SHP77 treated with DMSO at 0.1 percent for 48 hours (cell line): ENCODE measurements at regions not wholly inside any gene's neighbourhood (a gene's known extent, or its start where the extent isn't known, plus 50 kb on each side); places are given as distances from the start of the nearest gene placed in this dataset.
"Not testable (repeated sequence)": the region's sequence is repeated elsewhere in the genome, so short reads cannot be mapped to it uniquely, and the experiment has no call there.

Experiments
- DNase-seq: peaks from one replicate; lab custom pipeline; 2025; lab: John Stamatoyannopoulos, UW

DNA sequence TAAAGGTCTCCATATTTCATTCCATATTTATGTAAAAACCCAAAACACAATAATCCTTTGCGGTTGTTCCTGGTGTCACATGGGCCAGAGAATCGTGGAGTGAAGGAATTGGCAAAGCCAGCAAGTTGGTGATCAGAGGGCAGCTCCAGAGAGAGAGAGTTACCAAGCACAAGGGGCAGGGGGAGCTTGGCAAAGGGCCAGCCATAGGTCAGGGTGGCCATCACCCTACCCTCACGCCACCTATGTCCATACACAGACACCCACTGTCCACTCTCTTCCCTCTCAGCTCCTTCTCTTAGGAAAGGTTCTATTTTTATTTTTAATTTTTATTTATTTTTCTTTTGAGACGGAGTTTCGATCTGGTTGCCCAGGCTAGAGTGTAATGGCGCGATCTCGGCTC is 163.2 kb upstream of the JARID2 start:
- no peak for DNase-seq

- no peak for DNase-seq
These were observed 159.3 kb upstream of the JARID2 start for GRCh38 chr6:15086348-15087158.

GRCh38 chr6:15087186-15087589 is 158.7 kb upstream of the JARID2 start:
- DNase-seq: no peak

DNA sequence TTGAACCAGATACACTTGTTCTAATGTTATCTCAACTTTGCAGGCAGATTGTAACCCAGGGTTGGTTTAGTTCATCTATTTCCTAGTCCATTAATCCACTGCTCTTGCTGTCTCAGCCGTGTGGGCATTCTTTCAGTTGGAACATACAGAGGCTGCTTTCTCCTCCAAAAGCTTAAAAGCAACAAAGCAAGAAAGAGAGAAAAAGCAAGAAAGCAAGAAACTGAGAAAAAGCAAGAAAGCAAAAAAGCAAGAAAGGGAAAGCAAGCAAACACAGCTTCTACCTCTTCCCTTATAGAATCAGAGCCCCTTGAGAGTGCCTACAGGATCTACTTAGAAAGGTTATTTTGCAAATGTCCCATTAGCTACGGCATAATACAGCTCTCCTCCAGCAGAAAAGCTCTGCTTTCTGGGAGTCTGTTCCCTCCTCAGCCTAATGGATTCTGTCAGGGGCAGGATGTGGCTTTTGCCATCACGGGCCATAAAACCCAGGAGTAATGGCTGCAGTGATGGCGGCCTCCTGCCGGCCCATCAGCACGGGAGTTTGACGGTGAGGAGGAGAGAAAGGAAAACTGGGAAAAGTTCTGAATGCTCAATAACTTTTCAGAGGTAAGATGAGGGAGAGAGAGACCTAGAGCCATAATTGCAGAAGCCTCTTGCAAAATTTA is 156.8 kb upstream of the JARID2 start:
- DNase-seq: no peak

DNA sequence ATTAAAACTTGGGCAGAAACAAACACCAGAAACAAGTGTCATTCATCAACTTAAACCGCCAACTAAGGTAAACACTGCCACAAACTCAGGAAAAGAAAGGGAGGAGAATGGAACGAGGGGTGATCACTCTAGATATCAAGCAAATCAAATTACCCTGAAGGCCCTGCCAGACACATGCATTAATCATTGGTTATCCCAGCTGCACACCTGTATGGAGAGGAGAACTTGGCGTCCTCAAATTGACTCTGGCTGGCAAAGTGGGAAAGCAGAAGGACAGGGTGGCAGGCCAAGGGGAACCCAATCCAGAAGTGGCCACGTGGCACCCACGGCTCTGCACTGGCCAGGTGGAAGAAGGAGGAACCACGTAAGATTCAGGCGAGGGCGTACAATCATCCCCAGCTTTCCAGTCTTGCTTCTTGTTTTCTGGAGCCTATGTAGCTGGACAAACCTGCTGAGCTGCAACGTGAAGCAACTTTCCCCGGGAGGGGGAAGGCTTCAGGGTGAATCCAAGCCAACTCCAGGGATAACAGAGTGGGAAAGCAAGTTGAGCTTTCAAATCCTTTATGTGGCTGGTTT is 156.2 kb upstream of the JARID2 start:
- DNase-seq: no peak

DNA sequence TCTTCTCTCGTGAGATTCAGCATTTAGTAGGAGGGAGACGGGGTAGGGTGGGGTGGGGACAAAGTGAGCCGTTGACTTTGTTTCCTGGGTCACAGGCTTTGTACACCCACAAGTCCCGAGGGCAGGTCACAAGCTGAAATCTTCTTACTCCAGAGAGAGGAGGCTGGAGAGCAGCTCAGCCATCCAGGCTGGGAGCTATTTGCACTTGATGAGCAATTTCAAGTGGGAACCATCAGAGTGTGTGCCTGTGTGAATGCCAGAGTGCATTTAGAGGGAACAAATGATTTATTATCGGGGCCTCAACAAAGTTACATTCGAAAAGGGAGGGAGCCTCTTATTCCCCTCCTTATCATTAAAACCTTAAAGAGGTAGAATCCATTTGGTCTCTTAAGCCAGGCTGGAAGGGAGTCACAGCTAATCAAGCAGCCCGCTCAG is 155.7 kb upstream of the JARID2 start:
- DNase-seq: no peak

DNA sequence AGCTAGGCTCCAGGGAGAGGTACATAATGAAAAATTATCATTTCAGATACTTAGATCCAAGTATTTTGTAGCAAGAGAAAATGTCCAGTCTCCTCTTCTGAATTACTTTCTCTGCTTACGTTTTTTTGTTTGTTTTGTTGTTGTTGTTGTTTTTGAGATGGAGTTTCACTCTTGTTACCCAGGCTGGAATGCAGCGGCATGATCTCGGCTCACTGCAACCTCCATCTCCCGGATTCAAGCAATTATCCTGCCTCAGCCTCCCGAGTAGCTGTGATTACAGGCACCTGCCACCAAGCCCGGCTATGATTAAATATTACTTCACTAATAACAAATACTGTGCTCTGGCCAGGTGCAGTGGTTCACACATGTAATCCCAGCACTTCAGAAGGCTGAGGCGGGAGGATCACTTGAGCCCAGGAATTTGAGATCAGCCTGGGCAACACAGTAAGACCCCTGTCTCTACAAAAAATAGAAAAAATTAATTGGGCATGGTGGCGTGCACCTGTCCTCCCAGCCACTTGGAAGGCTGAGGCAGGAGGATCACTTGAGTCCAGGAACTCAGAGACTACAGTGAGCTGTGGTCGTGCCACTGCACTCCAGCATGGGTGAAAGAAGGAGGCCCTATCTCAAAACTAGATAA is 155.0 kb upstream of the JARID2 start:
- no peak for DNase-seq

- DNase-seq: no peak
These were observed 148.7 kb upstream of the JARID2 start for GRCh38 chr6:15096894-15097837.

DNA sequence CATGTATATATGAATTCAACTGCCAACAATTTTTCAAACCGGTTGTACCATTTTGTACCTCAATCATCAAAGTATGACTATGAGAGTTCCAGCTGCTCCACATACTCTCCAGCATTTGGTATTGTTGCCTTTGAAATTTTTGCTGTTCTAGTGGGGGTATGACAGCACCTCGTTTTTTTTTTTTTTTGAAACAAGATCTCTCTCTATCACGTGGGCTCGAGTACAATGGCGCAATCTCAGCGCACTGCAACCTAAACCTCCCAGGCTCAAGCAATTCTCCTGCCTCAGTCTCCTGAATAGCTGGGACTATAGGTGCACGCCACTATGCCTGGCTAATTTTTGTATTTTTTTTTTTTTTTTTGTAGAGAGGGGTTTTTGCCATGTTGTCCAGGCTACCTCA is 144.7 kb upstream of the JARID2 start:
- no peak for DNase-seq

DNA sequence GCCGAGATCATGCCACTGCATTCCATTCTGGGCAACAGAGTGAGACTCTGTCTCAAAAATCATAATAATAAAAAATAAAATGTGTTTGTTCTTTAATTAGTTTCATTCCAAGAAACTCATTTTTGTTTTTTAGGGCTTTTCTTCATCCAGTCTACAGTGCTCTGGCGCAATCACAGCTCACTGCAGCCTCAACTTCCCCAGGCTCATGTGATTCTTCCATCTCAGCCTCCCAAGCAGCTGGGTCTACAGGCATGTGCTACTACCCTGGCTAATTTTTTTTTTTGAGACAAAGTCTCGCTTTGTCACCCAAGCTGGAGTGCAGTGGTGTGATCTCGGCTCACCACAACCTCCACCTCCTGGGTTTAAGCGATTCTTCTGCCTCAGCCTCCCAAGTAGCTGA is 143.6 kb upstream of the JARID2 start:
- DNase-seq: no peak

DNA sequence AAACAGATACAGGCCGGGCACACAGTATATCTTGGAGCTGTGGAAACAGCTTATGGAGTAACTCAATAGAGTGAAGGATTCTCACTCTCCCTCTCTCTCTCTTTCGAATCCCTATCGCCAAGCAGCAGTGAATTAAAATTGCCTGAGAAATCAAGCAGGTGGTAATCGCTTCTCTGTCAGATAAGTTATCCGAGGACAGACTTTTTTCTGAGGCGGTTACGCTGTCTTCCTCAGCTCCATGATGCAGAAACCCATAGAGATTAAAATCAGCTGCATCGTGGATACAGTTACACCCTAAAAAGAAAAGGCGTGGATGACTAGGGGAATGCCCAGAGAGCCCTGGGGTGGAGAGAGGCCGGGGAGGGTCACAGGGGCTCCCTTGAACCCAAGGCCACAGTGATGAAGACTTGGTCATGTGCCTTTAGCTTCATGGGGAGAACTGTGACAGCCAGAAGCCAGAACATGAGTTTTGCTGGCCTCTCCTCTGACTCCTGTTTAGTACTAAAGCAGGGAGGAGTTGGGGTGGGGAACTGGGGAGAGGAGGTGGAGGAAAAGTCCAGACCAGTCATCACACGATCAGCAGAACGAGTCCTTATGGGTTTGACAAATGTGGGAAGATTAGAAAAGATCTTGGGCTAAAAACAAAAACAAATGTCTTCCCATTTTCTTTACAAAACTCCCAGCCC is 138.8 kb upstream of the JARID2 start:
- no peak for DNase-seq

GRCh38 chr6:15107644-15108382 is 138.1 kb upstream of the JARID2 start:
- no peak for DNase-seq

DNA sequence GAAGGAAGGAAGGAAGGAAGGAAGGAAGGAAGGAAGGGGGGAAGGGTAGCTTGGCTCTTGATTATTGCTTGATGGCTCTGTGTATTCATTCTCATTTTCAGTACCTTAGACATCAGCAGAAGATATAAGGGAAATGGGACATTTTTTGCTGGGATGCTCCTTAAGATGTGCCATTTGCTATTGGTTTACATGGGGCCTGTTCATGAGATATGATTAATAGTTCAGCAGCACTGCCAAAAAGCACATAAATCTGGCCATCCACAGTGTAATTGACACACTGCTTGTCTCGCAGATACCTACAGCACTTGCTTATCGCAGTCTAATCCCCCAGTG is 137.5 kb upstream of the JARID2 start:
- DNase-seq: no peak

DNA sequence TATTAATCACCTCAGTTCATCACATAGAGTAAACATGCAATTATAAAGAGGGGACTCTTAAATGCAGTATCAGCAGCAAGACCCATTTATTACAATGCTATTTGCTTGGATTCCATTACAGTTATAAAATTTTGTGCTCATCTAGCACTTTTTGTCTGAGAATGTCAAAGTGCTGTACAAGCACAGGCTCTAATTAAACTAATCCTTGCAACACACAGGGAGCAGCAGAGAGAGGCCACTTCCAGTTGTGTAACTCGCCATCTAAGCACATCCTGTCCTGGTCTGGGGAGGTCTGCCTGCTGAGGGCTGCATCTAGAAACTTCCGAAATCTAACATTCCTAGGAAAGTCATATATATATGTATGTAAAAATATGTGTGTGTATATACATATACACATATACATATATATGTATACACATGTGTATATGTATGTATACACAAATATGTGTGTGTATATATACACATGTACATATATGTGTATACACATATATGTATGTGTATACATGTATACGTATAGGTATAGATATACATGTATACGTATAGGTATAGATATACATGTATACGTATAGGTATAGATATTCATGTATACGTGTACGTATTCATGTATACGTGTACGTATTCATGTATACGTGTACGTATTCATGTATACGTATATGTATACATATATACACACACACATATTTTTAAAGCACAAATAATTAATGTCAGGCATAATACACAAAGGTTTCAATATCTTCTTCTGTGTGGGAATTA is 136.4 kb upstream of the JARID2 start:
- DNase-seq: no peak

GRCh38 chr6:15110726-15111354 is 135.0 kb upstream of the JARID2 start:
- DNase-seq: no peak

DNA sequence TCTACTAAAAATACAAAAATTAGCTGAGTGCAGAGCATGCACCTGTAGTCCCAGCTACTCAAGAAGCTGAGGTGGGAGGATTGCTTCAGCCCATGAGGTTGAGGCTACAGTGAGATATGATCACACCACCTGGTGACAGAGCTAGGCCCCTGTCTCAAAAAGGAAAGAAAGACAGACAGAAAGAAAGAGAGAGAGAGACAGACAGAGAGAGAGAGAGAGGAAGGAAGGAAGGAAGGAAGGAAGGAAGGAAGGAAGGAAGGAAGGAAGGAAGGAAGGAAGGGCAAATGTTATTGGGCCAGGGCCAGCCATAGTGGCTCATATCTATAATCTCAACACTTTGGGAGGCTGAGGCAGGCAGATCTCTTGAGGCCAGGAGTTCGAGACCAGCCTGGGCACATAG is 134.3 kb upstream of the JARID2 start:
- not testable (repeated sequence) for DNase-seq

GRCh38 chr6:15113587-15113986 is 132.3 kb upstream of the JARID2 start:
- DNase-seq: no peak

GRCh38 chr6:15114061-15114460 is 131.8 kb upstream of the JARID2 start:
- DNase-seq: no peak

DNA sequence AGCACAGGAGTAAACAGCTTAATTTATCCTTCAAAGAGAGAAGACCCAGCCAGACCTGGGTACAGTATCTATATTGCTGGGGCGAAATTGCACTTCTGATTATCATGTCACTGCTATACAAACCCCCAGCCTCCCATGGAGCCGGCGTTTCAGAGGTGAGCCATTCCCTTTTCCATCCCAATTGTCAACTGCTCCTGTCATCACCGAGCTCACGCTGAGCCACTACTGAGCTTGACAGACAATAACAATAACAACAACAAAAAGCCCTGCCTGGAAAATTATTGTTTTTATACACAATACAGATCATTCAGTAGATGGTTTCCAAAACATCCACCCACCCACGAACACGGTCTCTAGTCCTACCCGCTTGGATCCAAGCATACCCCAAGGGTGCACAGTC is 129.0 kb upstream of the JARID2 start:
- DNase-seq: no peak
